ENCODE measurements at regions not wholly inside any gene's neighbourhood (a gene's known extent, or its start where the extent isn't known, plus 50 kb on each side); places are given as distances from the start of the nearest gene placed in this dataset.

DNA sequence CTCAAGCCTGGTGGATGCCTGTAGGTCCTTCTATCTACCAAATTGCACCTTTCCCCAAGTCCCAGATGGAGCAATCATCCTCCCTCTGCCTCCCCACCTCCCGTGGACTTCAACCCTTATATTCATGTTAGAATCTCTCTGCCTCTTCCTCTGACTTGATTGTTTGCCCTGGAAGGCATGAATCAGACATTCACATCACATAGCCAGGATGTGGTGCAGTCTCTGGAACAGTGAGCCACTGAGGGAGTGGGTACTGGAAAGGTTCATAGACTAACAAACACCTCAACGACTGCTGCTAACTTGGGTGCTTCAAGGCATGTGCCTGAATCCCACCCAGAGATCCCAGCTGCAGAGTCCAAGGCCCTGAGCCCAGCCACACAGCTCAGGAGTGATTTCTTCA, 494.0 kb downstream of the TNS3 start:
- ATAC-seq (no peak), DNase-seq (ENCODE audit: low spot score) (no peak)
- Mint-ChIP-seq H3K27ac (no peak overlapping the region), H3K27me3 (ENCODE audit: low read depth) (peaks cover 11% of the 10 kb centered on the region), H3K4me3 (no peak overlapping the region), H3K9me3 (no peaks in the 10 kb centered on the region), H3K4me1 (no peaks in the 10 kb centered on the region), H3K36me3 (no peaks in the 10 kb centered on the region)
- CTCF ChIA-PET = interaction anchor here (0.6 to 1.2 kb wide), 3 partner anchors 13 to 638 kb away, joined by 4 to 5 read pairs (median 4); no protein-coding TSS in a partner anchor
- TF ChIP-seq JUN (CRISPR knock-in tag; IDR thresholded peaks at IDR 0.05) (no peak), JAZF1 (CRISPR knock-in tag; IDR thresholded peaks at IDR 0.05) (no peak), ZNF138 (CRISPR knock-in tag; conservative IDR thresholded peaks at IDR 0.05) (no peak), SOX15 (CRISPR knock-in tag; IDR thresholded peaks at IDR 0.05) (no peak), GTF2I (CRISPR knock-in tag; conservative IDR thresholded peaks at IDR 0.05) (no peak), ELF4 (CRISPR knock-in tag; IDR thresholded peaks at IDR 0.05; ENCODE audit: low read depth) (no peak), NR3C1 (CRISPR knock-in tag; conservative IDR thresholded peaks at IDR 0.05; ENCODE audit: low read depth) (no peak), CBFB (CRISPR knock-in tag; IDR thresholded peaks at IDR 0.05; ENCODE audit: low read depth) (no peak), TEAD4 (CRISPR knock-in tag; IDR thresholded peaks at IDR 0.05) (no peak), ESRRA (CRISPR knock-in tag; IDR thresholded peaks at IDR 0.05; ENCODE audit: borderline replicate concordance) (no peak), RELA (CRISPR knock-in tag; IDR thresholded peaks at IDR 0.05; ENCODE audit: borderline replicate concordance) (no peak)
- TF ChIP-seq, protein P1, sequence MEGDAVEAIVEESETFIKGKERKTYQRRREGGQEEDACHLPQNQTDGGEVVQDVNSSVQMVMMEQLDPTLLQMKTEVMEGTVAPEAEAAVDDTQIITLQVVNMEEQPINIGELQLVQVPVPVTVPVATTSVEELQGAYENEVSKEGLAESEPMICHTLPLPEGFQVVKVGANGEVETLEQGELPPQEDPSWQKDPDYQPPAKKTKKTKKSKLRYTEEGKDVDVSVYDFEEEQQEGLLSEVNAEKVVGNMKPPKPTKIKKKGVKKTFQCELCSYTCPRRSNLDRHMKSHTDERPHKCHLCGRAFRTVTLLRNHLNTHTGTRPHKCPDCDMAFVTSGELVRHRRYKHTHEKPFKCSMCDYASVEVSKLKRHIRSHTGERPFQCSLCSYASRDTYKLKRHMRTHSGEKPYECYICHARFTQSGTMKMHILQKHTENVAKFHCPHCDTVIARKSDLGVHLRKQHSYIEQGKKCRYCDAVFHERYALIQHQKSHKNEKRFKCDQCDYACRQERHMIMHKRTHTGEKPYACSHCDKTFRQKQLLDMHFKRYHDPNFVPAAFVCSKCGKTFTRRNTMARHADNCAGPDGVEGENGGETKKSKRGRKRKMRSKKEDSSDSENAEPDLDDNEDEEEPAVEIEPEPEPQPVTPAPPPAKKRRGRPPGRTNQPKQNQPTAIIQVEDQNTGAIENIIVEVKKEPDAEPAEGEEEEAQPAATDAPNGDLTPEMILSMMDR (IDR thresholded peaks at IDR 0.05) = no peak
- TF ChIP-seq, protein P2, sequence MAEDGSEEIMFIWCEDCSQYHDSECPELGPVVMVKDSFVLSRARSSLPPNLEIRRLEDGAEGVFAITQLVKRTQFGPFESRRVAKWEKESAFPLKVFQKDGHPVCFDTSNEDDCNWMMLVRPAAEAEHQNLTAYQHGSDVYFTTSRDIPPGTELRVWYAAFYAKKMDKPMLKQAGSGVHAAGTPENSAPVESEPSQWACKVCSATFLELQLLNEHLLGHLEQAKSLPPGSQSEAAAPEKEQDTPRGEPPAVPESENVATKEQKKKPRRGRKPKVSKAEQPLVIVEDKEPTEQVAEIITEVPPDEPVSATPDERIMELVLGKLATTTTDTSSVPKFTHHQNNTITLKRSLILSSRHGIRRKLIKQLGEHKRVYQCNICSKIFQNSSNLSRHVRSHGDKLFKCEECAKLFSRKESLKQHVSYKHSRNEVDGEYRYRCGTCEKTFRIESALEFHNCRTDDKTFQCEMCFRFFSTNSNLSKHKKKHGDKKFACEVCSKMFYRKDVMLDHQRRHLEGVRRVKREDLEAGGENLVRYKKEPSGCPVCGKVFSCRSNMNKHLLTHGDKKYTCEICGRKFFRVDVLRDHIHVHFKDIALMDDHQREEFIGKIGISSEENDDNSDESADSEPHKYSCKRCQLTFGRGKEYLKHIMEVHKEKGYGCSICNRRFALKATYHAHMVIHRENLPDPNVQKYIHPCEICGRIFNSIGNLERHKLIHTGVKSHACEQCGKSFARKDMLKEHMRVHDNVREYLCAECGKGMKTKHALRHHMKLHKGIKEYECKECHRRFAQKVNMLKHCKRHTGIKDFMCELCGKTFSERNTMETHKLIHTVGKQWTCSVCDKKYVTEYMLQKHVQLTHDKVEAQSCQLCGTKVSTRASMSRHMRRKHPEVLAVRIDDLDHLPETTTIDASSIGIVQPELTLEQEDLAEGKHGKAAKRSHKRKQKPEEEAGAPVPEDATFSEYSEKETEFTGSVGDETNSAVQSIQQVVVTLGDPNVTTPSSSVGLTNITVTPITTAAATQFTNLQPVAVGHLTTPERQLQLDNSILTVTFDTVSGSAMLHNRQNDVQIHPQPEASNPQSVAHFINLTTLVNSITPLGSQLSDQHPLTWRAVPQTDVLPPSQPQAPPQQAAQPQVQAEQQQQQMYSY (CRISPR knock-in tag; IDR thresholded peaks at IDR 0.05) = no peak
- TF ChIP-seq, protein P3, sequence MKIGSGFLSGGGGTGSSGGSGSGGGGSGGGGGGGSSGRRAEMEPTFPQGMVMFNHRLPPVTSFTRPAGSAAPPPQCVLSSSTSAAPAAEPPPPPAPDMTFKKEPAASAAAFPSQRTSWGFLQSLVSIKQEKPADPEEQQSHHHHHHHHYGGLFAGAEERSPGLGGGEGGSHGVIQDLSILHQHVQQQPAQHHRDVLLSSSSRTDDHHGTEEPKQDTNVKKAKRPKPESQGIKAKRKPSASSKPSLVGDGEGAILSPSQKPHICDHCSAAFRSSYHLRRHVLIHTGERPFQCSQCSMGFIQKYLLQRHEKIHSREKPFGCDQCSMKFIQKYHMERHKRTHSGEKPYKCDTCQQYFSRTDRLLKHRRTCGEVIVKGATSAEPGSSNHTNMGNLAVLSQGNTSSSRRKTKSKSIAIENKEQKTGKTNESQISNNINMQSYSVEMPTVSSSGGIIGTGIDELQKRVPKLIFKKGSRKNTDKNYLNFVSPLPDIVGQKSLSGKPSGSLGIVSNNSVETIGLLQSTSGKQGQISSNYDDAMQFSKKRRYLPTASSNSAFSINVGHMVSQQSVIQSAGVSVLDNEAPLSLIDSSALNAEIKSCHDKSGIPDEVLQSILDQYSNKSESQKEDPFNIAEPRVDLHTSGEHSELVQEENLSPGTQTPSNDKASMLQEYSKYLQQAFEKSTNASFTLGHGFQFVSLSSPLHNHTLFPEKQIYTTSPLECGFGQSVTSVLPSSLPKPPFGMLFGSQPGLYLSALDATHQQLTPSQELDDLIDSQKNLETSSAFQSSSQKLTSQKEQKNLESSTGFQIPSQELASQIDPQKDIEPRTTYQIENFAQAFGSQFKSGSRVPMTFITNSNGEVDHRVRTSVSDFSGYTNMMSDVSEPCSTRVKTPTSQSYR (CRISPR knock-in tag; IDR thresholded peaks at IDR 0.05) = no peak
- TF ChIP-seq, protein P4, sequence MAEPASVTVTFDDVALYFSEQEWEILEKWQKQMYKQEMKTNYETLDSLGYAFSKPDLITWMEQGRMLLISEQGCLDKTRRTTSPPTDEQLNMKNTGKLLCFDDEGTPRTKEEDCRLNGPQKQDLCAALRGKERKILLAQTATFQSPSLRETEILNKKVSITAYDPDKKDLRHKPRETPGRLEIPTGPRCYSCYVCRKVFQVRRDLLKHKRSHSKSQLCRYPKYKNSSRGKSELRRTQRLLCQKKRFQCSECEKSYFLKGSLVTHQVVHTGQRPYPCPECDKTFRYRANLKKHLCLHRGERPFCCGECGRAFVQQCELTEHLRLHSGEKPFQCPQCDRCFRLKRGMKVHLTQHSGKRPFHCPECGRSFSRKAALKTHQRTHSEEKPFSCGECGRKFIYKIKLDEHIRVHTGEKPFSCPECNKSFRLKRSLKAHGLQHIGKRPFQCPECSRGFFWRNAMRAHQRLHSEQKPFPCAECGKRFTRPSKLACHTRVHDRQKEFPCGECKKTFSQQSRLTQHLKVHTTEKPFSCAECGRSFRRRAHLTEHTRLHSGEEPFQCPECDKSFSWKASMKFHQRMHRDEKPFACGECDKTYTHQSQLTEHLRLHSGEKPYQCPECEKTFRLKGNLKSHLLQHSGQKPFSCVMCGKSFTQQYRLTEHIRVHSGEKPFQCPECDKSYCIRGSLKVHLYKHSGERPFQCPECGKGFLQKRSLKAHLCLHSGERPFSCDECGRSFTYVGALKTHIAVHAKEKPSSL (CRISPR knock-in tag; conservative IDR thresholded peaks at IDR 0.05) = no peak
- TF ChIP-seq, protein P5, sequence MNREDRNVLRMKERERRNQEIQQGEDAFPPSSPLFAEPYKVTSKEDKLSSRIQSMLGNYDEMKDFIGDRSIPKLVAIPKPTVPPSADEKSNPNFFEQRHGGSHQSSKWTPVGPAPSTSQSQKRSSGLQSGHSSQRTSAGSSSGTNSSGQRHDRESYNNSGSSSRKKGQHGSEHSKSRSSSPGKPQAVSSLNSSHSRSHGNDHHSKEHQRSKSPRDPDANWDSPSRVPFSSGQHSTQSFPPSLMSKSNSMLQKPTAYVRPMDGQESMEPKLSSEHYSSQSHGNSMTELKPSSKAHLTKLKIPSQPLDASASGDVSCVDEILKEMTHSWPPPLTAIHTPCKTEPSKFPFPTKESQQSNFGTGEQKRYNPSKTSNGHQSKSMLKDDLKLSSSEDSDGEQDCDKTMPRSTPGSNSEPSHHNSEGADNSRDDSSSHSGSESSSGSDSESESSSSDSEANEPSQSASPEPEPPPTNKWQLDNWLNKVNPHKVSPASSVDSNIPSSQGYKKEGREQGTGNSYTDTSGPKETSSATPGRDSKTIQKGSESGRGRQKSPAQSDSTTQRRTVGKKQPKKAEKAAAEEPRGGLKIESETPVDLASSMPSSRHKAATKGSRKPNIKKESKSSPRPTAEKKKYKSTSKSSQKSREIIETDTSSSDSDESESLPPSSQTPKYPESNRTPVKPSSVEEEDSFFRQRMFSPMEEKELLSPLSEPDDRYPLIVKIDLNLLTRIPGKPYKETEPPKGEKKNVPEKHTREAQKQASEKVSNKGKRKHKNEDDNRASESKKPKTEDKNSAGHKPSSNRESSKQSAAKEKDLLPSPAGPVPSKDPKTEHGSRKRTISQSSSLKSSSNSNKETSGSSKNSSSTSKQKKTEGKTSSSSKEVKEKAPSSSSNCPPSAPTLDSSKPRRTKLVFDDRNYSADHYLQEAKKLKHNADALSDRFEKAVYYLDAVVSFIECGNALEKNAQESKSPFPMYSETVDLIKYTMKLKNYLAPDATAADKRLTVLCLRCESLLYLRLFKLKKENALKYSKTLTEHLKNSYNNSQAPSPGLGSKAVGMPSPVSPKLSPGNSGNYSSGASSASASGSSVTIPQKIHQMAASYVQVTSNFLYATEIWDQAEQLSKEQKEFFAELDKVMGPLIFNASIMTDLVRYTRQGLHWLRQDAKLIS (CRISPR knock-in tag; IDR thresholded peaks at IDR 0.05; ENCODE audit: borderline replicate concordance) = no peak
- POLR2A ChIA-PET = no interaction called here
